ENCODE measurements at regions not wholly inside any gene's neighbourhood (a gene's known extent, or its start where the extent isn't known, plus 50 kb on each side); places are given as distances from the start of the nearest gene placed in this dataset.

- TF ChIP-seq CTCF (IDR thresholded peaks at IDR 0.05) (no peak), POLR2A (IDR thresholded peaks at IDR 0.05) (no peak)
Observed at GRCh38 chr18:27826101-27826500, 350.8 kb downstream of the CDH2 start.

Data from uterus (tissue), 2 donors.